Stimulated activated CD8-positive, alpha-beta memory T cell treated with anti-CD3 and anti-CD28 coated beads, Interleukin-15, amount 100 ng/mL, for 48 hours (primary cell): ENCODE measurements at regions not wholly inside any gene's neighbourhood (a gene's known extent, or its start where the extent isn't known, plus 50 kb on each side); places are given as distances from the start of the nearest gene placed in this dataset.

Experiments used
- DNase-seq, 2 donors: peaks; one replicate each; pipeline ENCODE4 v3.0.0-alpha.2; 2020; ENCODE audit warnings: low read depth in 2 of 2

DNA sequence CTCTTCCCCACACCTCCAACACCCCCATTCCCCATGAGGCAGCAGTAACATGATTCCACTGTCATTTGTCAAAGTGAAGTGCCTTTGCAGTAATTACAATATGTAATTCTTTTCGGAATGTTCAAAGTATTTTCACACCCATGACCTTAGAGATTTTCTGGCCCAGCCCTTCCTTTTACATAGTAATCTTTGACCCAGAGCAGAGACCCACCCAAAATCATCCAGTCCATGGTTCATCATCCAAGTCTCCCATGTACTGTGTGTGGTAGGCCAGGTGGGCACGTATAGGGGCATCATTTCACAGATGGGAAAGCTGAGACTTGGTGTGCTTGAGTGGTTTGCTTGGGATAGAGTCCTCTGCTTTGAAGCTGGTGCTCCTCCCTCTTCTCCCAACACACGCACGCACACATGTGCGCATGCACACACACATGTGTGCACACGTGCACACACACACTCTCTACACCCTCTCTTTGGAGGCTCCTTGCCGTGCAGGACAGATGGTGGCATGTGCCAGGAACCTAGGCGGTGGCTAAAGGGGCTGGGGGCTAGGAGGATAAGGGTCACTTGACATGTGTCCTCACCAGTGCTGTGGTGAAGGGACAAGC is 284.7 kb upstream of the ROPN1 start:
- no peak for DNase-seq

DNA sequence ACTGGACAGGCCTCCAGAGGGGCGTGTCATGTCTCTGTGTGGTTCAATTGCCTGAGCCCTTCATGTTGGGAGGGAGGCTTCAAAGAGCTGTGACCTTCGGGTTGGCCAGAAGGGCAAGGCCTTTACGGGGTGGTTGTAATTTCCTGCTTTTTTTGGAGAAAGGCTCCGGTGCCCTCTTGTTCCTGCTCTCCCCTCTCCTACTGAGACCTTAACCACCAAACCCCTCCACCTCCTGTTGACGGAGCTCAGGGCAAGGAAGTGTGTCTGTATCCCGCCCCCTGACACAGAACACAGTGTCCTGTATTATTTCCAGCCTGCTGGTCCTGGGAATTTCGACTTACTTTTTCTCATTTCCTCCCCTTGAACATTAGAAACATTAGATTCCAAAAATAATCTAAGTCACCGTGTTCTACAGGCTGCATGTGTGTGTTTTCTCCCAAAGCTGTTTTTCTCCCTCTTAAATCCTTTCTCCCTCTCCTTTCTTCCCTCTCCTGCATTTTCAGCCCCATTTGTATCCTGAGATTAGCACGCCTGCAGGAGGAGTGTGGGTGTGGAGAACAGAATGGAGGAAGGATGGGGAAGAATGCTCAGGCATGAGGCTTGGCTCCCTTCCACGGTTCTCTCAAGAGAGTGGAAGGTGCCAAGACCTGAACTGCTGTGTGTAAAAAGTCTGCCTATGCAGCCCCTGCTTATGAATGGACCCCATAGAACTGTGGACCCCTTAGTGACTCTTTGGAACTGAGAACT is 285.4 kb upstream of the ROPN1 start:
- no peak for DNase-seq

DNA sequence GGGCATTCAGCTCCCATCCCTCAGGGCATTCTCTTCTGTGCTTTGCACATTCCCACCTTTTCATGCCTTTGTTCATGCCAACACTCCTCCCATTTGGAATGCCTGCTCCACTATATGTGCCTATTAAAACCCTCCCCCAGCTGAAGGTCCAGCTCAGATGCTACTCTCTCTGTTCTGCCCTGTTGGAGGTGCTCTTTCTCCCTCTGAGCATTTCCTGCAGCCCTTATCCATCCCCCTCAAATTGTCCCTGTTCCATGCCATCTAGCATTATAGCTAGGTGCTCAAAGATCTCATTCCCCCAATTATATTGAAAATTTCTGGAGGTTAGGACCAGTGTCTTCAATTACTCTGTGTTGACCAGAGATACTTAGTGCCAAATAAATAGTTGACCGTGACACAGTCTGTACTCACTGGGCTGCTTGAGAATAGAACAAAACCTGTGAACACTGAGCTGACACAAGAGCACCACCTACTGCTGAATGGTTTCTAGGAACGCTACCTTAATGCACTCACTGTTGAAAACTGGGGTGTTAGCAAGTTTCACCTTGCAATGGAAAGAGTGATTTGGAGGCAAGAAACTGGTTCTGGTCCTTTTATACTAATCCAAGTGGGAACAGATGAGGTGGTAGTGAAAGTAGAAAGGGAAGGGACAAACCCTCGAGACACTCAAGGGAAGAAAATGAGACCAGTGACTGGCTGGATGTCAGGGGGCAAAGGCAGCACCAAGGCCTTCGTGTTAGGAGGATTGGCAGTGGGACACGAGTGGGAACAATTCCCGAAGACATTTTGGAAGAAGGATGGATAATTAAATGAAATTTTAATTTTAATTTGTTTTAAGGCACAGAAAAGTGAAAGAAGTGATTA is 289.8 kb upstream of the ROPN1 start:
- no peak for DNase-seq

DNA sequence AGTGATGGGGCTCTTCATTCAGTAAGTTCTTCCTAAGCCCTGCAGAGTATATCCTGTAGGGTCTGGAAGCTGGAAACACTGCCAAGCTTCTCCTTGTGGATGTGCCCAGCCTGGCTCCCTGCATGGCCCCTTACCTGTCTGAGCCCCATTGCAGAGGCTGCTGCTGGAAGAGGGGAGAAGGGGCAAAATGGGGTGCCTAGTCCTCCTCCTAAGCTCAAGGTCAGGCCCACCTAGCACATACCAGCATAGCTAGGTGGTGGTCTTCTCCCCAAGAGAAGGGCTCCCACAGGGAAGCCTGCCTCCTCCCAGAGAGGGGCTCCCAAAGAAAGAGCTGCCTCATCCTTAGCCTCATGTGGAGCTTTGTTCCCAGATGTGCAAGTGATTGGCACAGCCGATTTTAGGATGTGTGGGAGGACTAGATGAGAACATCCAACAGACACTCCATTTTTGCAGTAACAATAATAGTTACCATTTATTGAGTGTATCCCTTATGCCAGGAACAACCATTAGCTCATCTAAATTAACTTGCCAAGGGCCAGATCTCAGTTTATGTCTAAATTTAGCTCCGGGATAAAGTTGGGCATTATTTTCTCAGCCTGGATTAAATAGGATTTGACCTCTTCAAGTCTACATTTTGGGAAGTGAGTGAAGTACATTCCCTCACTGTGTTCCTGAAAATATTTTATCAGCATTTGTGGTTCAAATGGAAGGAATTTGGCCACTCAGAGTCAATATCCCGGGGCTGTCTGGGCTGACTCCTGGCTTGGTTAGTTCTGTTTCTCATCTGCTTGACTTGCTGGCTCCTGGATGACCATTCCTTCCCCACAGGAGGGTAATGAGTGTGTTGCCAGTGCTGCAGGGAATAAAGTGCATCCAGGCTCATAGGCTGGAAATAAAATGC is 291.1 kb upstream of the ROPN1 start:
- DNase-seq: no peak

DNA sequence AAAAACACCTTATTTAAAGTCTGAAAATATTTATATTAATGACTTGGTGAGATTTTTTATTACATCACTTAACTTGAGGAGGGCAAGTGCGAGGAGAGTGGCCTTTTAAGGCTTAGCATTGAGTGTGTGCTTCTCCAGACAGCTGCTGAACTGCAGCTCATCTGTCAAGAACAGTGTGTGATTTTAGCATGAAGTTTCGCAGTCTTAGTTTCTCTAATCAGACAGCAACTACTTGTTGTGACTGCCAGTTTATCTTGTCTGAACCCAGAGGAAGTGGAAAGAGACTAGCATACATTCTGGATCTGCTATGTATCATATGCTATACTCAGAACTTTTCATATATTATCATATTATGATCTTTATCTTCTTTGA is 291.7 kb upstream of the ROPN1 start:
- DNase-seq: no peak

DNA sequence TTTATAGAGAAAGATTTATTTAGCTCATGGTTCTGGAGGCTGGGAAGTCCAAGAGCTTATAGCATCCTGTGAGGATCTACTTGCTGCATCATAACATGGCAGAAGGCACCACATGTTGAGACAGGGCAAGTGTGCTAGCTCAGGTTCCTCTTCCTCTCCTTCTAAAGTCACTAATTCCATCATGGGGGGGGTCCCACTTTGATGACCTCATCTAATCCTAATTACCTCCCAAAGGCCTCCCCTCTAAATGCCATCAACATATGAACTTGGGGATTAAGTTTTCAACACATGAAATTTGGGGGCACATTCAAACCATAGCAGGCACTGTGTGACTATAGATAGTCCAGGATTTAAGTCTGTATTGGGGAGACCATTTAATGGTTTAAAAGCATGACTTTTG is 297.1 kb upstream of the ROPN1 start:
- no peak for DNase-seq

DNA sequence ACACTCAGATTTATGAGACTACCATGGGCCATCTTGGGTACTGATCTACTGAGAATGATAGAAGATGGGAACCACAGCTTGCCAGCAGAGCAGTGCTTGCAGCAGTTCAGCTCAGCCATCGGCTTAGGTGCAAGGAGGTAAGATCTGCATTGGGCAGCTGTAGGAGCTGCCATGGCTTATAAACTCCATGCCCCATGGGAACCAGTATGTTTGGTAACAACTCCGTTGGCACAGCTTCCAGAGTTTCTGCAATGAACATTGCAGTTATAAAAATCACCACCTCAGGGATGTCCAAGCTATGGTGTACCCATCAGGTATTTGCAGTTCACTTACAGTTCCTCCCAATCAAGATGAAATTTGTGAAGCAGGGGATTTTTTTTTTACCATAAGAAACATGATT is 299.1 kb upstream of the ROPN1 start:
- no peak for DNase-seq

DNA sequence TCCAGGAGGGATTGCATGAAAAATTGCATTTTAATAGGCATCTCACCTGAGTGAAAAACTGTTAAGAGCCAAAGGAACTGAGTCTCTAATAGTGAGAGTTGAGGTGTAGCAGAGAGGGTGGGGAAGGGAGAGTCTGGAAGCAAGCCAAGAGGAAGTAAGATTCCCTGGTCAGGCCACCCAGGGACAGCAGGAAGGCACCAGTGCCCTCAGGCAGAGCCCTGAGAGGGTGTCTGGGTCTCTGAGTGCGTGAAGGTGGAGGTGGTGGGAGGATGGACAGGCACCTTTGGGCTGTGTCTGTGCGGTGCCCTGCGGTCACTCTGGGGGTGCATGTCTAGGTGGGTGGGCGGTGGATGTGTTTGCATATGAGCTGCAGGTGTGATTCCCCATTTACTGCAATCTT is 300.4 kb upstream of the ROPN1 start:
- no peak for DNase-seq

DNA sequence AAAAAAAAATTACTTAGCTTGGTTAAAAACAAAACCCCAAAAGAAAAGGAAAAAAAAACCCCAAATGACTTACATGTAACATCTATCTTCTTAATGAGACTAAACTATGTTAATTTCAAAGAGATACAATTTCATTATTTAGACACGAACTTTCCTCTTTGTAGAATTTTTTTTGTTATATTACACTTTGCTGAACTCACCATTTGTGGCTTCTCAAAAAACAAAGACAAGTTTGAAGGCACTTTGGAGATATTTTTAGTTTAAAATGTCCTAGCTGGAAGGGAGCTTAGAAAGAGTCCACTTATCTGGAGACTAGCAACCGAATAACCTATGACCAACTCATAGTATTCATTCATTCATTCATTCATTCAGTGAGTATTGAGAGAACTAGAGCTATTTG is 301.7 kb upstream of the ROPN1 start:
- DNase-seq: no peak

DNA sequence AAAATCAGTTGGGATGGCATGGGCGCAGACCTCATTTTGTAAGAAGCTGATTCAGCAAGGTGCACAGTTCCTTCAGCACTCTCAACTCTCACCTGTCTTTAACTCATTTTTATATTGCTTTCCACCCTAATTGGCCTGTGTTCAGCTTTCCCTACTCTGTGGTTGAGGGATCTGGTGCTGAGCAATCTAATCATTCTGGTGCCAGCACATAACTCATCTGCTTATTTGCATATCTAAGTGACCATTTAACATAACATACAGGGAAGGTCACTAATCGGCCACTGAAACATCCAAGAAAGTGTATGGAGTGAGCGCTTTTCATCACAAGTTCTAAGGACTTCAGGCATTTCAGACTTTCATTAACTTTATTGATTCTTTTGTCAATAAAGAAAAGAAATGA is 303.4 kb upstream of the ROPN1 start:
- no peak for DNase-seq

DNA sequence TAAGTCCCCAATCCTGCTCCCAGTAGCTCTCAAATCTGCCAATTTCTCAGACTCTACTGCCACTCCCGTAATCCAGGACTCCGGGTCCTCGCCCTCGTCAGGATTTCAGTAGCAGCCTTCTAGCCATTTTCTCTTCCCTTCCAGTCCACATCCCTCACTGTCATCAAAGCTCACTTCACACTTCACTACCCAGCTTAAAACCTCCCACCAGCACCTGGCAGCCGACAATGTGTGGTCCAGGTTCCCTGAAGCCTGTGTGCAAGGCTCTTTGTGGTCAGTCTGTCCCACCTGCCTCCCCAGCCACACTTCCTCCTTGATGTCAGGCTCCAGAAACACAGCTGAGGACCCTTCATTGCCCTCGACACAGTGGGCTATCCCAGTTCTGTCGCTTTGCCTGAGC is 304.5 kb upstream of the ROPN1 start:
- DNase-seq: no peak

DNA sequence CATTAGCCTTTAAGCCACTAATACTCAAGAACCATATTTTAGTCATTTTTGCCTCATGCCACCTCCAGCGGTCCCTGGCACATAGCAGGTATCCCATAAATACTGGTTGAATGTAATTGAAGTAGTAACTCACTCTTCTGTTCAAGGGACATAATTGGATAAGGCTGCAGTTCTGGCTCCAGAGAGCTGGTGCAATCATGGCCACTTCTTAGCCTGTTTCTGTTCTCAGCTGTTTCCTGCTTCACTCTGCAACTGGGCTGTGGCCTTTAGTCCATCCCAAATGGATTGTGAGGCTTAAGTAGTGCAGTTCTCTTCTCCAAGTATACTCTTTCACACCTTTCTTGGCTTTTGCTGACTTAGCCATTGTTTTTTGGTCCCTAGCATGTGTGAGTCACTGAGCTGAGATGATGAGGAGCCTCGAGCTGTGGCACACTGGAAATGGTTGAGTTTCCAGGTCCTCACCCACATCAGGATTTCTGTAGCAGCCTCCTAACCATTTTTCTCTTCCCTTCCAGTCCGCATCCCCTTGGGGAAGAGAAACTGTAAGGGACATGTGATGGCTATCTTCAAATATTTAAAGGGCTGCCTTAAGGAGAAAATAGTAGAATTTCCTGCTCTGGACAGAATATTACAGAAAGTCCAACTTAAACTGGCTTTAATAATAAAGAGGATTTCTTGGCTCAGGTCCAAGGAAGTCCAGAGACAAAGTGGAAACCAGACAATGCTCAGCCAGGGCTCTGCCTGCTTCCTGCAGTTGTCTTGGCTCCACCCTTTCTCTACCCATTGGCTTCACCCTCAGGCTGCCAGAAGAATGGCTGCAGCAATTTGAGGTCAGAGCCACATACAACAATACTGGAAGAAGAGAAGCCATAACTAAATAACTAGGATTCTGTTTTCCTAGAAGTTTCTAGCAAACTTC is 305.4 kb upstream of the ROPN1 start:
- DNase-seq: no peak

DNA sequence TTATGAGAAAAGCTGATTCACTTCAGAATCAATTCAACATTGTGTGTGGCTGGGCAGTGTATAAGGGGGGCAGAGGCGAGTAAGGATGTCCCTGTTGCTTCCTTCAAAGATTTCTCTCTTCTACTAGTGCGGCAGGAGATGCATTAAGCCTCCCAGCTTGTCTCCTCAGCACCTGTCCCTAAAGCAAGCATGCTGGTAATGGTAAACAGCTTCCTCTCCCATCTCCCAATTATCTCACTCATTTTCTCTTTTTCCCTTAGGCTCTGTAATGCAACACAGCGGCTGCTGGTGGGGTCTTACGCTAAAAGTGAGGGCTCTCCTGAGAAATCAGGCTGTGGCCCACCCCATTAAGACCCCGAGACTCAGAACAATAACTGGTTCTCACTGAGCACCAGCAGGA is 306.4 kb upstream of the ROPN1 start:
- no peak for DNase-seq

DNA sequence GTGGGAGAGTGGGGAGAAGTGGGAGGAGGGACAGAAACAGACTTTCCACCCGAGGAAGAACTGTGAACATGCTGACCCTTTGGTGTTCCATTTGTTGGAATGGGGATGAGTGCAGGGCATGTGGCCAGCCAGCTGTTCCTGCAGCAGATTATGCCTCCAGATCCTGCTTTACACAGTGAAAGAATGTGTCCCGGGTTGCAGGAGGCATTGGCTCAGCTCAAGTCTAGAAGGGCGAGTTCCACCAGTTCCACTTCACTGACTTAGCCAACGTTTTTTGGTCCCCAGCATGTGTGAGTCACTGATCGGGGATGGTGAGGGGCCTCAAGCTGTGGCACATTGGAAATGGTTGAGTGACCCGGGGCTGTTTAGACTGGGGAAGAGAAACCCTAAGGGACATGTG is 307.0 kb upstream of the ROPN1 start:
- no peak for DNase-seq

DNA sequence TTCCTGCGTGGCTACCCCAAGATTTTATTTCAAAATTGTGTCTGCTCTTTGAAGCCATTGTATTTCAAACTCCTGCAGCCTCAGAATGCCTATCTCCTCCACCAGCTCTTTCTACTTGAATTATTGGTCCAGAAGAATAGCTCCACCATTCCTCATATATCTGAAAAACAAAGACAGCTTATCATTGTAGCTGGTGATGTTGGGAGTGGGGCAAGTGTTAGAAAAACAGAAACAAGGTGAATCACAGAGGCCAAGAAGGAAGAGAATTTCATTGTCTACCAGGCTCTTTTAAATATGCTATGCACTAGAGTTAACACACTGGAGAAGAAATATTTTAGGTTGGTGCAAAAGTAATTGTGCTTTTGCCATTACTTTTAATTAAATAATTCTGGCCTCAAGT is 307.9 kb upstream of the ROPN1 start:
- no peak for DNase-seq

DNA sequence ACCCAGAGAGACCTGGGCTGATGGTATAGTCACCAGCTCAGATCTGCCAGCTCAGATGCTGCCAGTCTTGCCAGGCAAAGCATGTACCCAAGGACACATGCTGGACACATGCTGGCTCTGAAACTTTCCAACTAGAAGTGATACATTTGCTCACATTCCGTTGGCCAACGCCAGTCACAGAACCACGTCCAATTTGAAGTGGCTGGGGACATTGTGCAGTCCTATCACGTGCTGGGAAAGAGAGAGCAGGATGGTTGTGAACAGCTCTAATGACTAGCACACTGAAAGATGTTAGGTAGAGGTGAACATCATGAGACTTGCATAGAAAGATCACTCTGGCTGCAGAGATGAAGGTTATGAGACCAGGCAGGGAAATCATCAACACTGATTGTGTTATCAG is 308.5 kb upstream of the ROPN1 start:
- no peak for DNase-seq

DNA sequence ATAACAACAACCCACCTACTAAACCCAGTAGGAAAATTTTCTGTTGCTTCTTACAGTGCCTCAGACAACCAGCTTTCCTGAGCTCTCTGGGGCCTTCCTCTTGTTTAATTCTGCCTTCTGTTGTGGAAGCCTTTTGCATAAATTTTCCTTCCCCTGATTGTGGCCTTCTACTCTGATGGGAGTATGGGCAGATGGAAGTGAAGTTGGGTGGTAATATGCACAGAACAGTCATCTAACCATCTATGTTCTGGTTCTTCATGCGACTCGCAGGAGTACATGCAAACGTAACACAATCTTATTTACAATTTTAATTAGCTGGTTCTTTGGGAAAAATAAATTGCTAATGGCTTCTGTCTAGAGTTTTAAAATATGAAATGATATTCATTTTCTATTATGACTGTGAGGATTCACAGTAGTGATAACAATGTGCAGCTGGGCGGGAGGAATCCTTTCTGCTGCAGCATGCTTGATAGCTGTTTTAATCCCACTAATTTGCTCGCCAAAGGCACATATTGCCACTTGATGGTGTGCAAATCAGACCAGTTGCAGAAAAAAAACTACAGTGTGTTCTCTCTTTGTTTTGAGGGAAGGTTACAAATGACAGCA is 311.5 kb upstream of the ROPN1 start:
- DNase-seq: no peak

DNA sequence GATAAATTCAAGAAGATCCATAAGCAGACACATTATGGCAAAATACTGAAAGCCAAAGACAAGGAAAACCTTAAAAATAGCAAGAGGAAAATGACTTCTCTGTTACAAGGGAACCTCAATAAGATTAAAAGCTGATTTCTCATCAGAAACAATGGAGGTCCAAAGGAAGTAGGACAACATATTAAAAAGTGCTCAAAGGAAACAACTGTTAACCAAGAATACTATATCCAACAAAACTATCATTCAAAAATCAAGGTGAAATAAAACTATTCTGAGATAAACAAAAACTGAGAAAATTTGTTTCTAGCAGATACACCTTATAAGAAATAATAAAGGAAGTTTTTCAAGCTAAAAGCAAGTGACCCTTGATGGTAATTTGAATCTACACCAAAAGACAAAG is 314.7 kb upstream of the ROPN1 start:
- DNase-seq: no peak

DNA sequence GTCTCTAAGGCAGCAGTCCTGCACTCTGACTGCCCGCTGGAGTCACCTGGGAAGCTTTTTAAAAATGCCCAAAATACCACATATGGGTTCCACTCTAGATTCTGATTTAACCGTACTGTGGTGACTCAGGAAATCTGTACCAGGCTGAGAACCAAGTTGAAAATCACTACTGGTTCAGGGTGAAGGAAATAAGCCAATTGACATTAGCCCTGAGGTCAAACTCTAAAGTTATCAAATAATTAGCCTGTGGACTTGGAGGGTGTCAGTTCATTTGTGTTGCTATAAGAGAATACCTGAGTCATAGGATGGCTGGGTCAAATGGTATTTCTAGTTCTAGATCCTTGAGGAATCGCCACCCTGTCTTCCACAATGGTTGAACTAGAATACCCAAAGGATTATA is 321.7 kb upstream of the ROPN1 start:
- no peak for DNase-seq

DNA sequence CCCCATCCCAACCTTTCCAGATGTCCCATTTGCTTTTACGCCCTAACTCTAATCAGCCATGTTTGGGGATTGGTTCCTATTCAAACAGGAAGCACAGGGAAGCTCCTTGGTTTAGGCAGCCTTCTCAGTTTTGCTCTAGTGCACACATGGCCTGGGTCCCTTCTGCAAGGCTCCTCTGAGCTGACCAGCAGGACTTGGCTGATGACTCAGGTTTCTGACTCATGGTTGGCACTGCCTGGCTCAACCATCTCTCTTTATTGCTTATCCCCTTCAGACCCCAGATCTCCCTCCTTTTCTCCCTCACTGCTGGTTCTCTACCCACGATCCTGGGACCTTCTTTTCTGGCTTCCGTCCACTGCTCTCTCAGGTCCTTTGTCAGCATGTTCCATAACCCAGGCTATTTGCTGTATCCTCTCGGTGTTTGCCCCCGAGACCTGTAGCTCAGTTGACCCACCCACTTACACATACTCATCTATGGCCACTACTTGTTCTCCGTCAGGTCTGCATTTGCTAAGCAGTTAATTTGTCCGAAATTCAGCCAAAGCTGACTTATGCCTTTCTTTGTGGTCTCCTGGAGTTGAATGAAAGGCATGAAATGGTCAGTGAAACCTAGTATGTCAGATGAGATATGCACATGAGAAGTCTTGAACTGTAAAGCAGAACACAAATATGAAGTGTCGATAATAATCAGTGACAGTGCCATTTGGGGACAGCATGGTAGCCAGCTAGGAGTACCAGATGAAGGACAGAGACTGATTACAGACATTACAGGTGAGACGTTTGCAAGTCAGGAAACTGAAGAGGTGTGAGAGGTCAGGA is 323.5 kb upstream of the ROPN1 start:
- no peak for DNase-seq
